Mesenchymal stem cell (in vitro differentiated cells and primary cell): ENCODE measurements at regions not wholly inside any gene's neighbourhood (a gene's known extent, or its start where the extent isn't known, plus 50 kb on each side); places are given as distances from the start of the nearest gene placed in this dataset.

Experiments used
- DNase-seq: peaks from one replicate; pipeline ENCODE4 v3.0.0-alpha.2; 2013
- H2AFZ ChIP-seq: one replicate; pipeline ENCODE4 v1.6.1; 2013; ENCODE audit warnings: low read depth, mild to moderate bottlenecking, control low read depth, inconsistent platforms, low read length, moderate library complexity
- H2AK5ac ChIP-seq: 2 replicates; pipeline ENCODE4 v1.6.1; 2013; ENCODE audit warnings: low read length, moderate library complexity, mild to moderate bottlenecking, inconsistent platforms; ENCODE audit not compliant: severe bottlenecking
- H2BK120ac ChIP-seq: one replicate; pipeline ENCODE4 v1.6.1; 2013; ENCODE audit warnings: low read depth, mild to moderate bottlenecking, inconsistent platforms, low read length, moderate library complexity
- H2BK12ac ChIP-seq, 2 experiments: one replicate each; pipeline ENCODE4 v1.6.1; 2013; ENCODE audit warnings: inconsistent platforms in 2 of 2, low read length in 2 of 2, mild to moderate bottlenecking in 2 of 2, moderate library complexity in 2 of 2, control low read depth in 1 of 2
- H2BK15ac ChIP-seq: one replicate; pipeline ENCODE4 v1.6.1; 2013; ENCODE audit warnings: mild to moderate bottlenecking, low read depth, inconsistent platforms; ENCODE audit not compliant: poor library complexity, severe bottlenecking
- H2BK5ac ChIP-seq: 2 replicates; pipeline ENCODE4 v1.6.1; 2013; ENCODE audit warnings: low read depth, mild to moderate bottlenecking, low read length, control low read depth, inconsistent platforms; ENCODE audit not compliant: poor library complexity, severe bottlenecking
- H3K14ac ChIP-seq, 2 experiments: one replicate each; pipeline ENCODE4 v1.6.1; 2013; ENCODE audit warnings: inconsistent platforms in 2 of 2, low read length in 2 of 2, control low read depth in 1 of 2, mild to moderate bottlenecking in 1 of 2, moderate library complexity in 1 of 2
- H3K18ac ChIP-seq, 2 experiments: one replicate each; pipeline ENCODE4 v1.6.1; 2013; ENCODE audit warnings: inconsistent platforms in 2 of 2, low read length in 2 of 2, control low read depth in 1 of 2, low read depth in 1 of 2, mild to moderate bottlenecking in 1 of 2
- H3K23ac ChIP-seq, 2 experiments: one replicate each; pipeline ENCODE4 v1.6.1; 2013; ENCODE audit warnings: inconsistent platforms in 2 of 2, low read length in 2 of 2, mild to moderate bottlenecking in 2 of 2, moderate library complexity in 2 of 2, control low read depth in 1 of 2
- H3K27ac ChIP-seq: 2 replicates; pipeline ENCODE4 v1.5.1; 2013; ENCODE audit warnings: mild to moderate bottlenecking, moderate library complexity, low read length, control low read depth, inconsistent platforms; ENCODE audit not compliant: poor library complexity, severe bottlenecking
- H3K27me3 ChIP-seq, 2 experiments: 2 replicates each; pipeline versions ENCODE4 v1.6.1 to v1.7.0; 2013; ENCODE audit warnings: low read length in 2 of 2, mild to moderate bottlenecking in 2 of 2, moderate library complexity in 2 of 2, control low read depth in 1 of 2, inconsistent platforms in 1 of 2; ENCODE audit not compliant: control insufficient read depth in 1 of 2, insufficient read depth in 1 of 2
- H3K36me3 ChIP-seq, 2 experiments: 2 replicates each; pipeline versions ENCODE4 v1.6.1 to v1.7.0; 2013; ENCODE audit warnings: low read length in 2 of 2, control low read depth in 1 of 2, inconsistent platforms in 1 of 2, low read depth in 1 of 2, mild to moderate bottlenecking in 1 of 2; ENCODE audit not compliant: insufficient read depth in 2 of 2, control insufficient read depth in 1 of 2
- H3K4ac ChIP-seq, 2 experiments: one replicate each; pipeline ENCODE4 v1.6.1; 2013; ENCODE audit warnings: inconsistent platforms in 2 of 2, low read length in 2 of 2, mild to moderate bottlenecking in 2 of 2, moderate library complexity in 2 of 2, control low read depth in 1 of 2, low read depth in 1 of 2
- H3K4me1 ChIP-seq: 2 replicates; pipeline ENCODE4 v1.6.1; 2013; ENCODE audit warnings: low read depth, low read length, control low read depth; ENCODE audit not compliant: control insufficient read depth, insufficient read depth
- H3K4me2 ChIP-seq: 2 replicates; pipeline ENCODE4 v1.6.1; 2013; ENCODE audit warnings: low read length, mild to moderate bottlenecking, inconsistent platforms; ENCODE audit not compliant: poor library complexity, severe bottlenecking
- H3K4me3 ChIP-seq, 2 experiments: 2 replicates each; pipeline versions ENCODE4 v1.5.1 to v1.7.0; 2013; ENCODE audit warnings: low read length in 2 of 2, mild to moderate bottlenecking in 2 of 2, control low read depth in 1 of 2, low read depth in 1 of 2; ENCODE audit not compliant: insufficient read depth in 1 of 2
- H3K79me1 ChIP-seq: replicated peaks from 2 replicates; pipeline ENCODE4 v1.6.1; 2013; ENCODE audit warnings: mild to moderate bottlenecking, control low read depth, low read length, inconsistent platforms; ENCODE audit not compliant: poor library complexity, severe bottlenecking
- H3K9ac ChIP-seq: 2 replicates; pipeline ENCODE4 v1.7.0; 2013; ENCODE audit warnings: mild to moderate bottlenecking, low read length, moderate library complexity
- H3K9me3 ChIP-seq: 2 replicates; pipeline ENCODE4 v1.7.0; 2013; ENCODE audit warnings: mild to moderate bottlenecking, low read length; ENCODE audit not compliant: control insufficient read depth
- H4K8ac ChIP-seq: one replicate; pipeline ENCODE4 v1.6.1; 2013; ENCODE audit warnings: inconsistent platforms, mild to moderate bottlenecking, low read length, moderate library complexity
- H4K91ac ChIP-seq: one replicate; pipeline ENCODE4 v1.6.1; 2013; ENCODE audit warnings: mild to moderate bottlenecking, low read length, inconsistent platforms
- WGBS: methylation state at CpG from one replicate; pipeline ENCODE4 v1.1.7; 2013; ENCODE audit warnings: mixed read lengths; 5-methylcytosine and 5-hydroxymethylcytosine counted together

DNA sequence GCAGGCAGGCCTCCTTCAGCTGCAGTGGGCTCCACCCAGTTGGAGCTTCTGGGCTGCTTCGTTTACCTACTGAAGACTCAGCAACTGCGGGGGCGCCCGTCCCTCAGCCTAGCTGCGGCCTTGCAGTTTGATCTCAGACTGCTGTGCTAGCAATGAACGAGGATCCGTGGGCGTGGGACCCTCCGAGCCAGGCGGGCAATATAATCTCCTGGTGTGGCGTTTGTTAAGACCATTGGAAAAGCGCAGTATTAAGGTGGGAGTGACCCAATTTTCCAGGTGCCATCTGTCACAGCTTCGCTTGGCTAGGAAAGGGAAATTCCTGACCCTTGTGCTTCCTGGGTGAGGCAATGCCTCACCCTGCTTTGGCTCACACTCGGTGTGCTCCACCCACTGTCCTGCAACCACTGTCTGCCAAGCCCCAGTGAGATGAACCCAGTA is 159.2 kb upstream of the FOXP2 start:
- H2BK15ac ChIP-seq = no peak overlapping the region

GRCh38 chr7:114243646-114244045 is 171.0 kb upstream of the FOXP2 start:
- no peak for DNase-seq
- Histone ChIP-seq H3K9me3 (no peaks in the 10 kb centered on the region), H3K23ac (no peak overlapping the region), H3K14ac (no peak overlapping the region), H3K27me3 (no peaks in the 10 kb centered on the region), H3K18ac (no peak overlapping the region), H2BK5ac (no peak overlapping the region), H3K27ac (no peak overlapping the region), H4K91ac (no peak overlapping the region), H2BK12ac (no peak overlapping the region), H3K79me1 (no peaks in the 10 kb centered on the region), H3K9ac (no peak overlapping the region), H3K4ac (no peak overlapping the region), H2BK120ac (no peak overlapping the region), H4K8ac (no peak overlapping the region), H3K4me3 (no peak overlapping the region), H2BK15ac (no peak overlapping the region), H3K4me1 (no peaks in the 10 kb centered on the region), H2AFZ (no peak overlapping the region), H3K4me2 (no peak overlapping the region), H3K36me3 (no peaks in the 10 kb centered on the region), H2AK5ac (no peak overlapping the region)
- WGBS = 84% methylated on average over 2 of the region's 3 CpGs

More for the DNA sequence above, 159.2 kb upstream of the FOXP2 start:
- Histone ChIP-seq H3K4ac (no peak overlapping the region), H4K91ac (no peak overlapping the region), H2AK5ac (no peak overlapping the region), H3K18ac (no peak overlapping the region), H3K27me3 (no peaks in the 10 kb centered on the region), H2BK120ac (no peak overlapping the region), H4K8ac (no peak overlapping the region), H2BK5ac (no peak overlapping the region), H3K9ac (no peak overlapping the region), H3K14ac (no peak overlapping the region), H2AFZ (no peak overlapping the region), H3K4me1 (no peaks in the 10 kb centered on the region), H3K9me3 (no peaks in the 10 kb centered on the region), H3K23ac (no peak overlapping the region), H3K36me3 (no peaks in the 10 kb centered on the region), H3K4me2 (no peak overlapping the region), H2BK12ac (no peak overlapping the region), H3K79me1 (no peaks in the 10 kb centered on the region), H3K4me3 (no peak overlapping the region), H3K27ac (no peak overlapping the region)
- DNase-seq = no peak
- 87% methylated on average over 14 of the region's 14 CpGs for WGBS

DNA sequence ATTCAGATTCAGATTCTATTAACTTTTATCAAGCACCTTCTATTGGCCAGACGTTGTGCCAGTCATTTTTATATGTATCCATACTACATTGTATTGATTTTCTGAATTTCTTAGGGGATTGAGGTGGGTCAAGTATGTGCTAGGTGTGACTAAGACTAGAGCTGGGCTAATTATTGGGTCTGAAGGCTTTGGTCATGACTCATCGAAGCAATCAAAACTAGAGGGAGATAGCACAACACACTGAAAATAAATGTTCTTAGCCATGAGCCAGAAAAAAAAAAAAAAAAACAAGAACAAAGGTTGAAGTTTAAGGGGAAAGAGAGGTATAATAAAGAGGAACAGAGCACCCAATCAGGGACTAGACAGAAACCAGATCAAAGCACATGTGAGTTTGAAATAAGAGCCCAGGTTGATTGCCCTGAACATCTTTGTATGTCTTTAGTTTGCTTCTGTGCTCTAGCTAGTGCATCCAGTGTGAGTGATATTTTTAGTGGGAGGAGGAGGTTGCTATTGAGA is 171.6 kb upstream of the FOXP2 start:
- no peak overlapping the region for H3K4ac ChIP-seq
- no peak overlapping the region for H2AFZ ChIP-seq
- H3K79me1 ChIP-seq = no peaks in the 10 kb centered on the region
- H3K4me1 ChIP-seq = no peaks in the 10 kb centered on the region
- no peak overlapping the region for H2BK12ac ChIP-seq
- H3K27ac ChIP-seq = peak overlapping the region; percentile 94
- H3K23ac ChIP-seq = no peak overlapping the region
- peak overlapping the region; percentile 91 for H2AK5ac ChIP-seq
- no peak overlapping the region for H3K4me2 ChIP-seq
- H2BK5ac ChIP-seq = no peak overlapping the region
- H2BK15ac ChIP-seq = no peak overlapping the region
- H3K18ac ChIP-seq = no peak overlapping the region
- no peak overlapping the region for H4K91ac ChIP-seq
- no peak overlapping the region for H4K8ac ChIP-seq
- no peak for DNase-seq
- H3K14ac ChIP-seq = no peak overlapping the region
- H3K9me3 ChIP-seq = no peaks in the 10 kb centered on the region
- no peaks in the 10 kb centered on the region for H3K36me3 ChIP-seq
- no peaks in the 10 kb centered on the region for H3K27me3 ChIP-seq
- WGBS = no CpG with 5 or more reads among the region's 2 CpGs
- no peak overlapping the region for H2BK120ac ChIP-seq
- H3K9ac ChIP-seq = no peak overlapping the region
- no peak overlapping the region for H3K4me3 ChIP-seq

DNA sequence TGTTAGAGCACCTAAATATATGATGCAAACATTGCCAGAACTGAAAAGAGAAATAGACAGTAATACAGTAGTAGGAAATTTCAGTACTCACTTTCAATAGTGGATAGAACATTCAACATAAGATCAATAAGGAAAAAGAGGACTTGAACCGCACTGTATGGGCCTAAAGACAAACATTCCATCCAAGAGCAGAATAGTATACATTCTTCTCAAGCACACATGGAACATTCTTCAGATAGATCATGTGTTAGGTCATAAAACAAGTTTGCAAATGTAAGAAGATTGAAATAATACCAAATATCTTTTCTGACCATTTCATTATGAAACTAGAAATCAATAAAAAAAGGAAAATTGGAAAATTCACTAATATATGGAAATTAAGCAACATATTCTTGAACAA is 185.4 kb upstream of the FOXP2 start:
- no peaks in the 10 kb centered on the region for H3K4me1 ChIP-seq
- no peak overlapping the region for H4K8ac ChIP-seq
- no peak overlapping the region for H2BK12ac ChIP-seq
- H2BK15ac ChIP-seq = no peak overlapping the region
- H2BK120ac ChIP-seq = no peak overlapping the region
- H3K79me1 ChIP-seq = no peaks in the 10 kb centered on the region
- no peak overlapping the region for H3K4me2 ChIP-seq
- no peak overlapping the region for H3K18ac ChIP-seq
- H2AFZ ChIP-seq = no peak overlapping the region
- no peaks in the 10 kb centered on the region for H3K27me3 ChIP-seq
- no peak overlapping the region for H3K9ac ChIP-seq
- H3K36me3 ChIP-seq = peaks cover 0 to 3% of the 10 kb centered on the region in 2 experiments
- no CpG with 5 or more reads among the region's 1 CpG for WGBS
- no peak overlapping the region for H3K27ac ChIP-seq
- no peaks in the 10 kb centered on the region for H3K9me3 ChIP-seq
- H2BK5ac ChIP-seq = peak overlapping the region; percentile 19
- no peak overlapping the region for H3K14ac ChIP-seq
- H4K91ac ChIP-seq = no peak overlapping the region
- no peak for DNase-seq
- H3K4me3 ChIP-seq = no peak overlapping the region
- H2AK5ac ChIP-seq = no peak overlapping the region
- no peak overlapping the region for H3K23ac ChIP-seq
- no peak overlapping the region for H3K4ac ChIP-seq
